ENCODE measurements at regions not wholly inside any gene's neighbourhood (a gene's known extent, or its start where the extent isn't known, plus 50 kb on each side); places are given as distances from the start of the nearest gene placed in this dataset.

DNA sequence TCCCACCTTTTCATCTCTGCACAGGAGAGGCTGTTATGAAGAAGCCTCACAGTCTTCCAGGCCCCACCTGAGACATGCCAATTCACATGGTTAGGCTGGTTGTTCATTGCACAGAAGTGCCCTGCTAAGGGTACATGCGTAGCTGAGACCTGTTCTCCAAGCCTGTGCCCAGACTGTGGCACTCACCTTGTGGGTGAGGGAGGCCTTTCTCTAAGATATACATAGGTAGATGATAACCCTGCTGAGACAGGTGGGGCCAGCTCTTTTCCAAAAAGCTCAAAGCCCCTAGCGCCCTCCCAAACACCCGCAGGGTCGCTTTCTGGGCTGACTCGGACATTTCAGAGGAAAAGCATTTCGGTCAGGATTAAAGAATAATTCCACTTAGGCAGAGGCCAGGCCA, 53.5 kb upstream of the ZNF507 start:
- TF ChIP-seq, protein P1, sequence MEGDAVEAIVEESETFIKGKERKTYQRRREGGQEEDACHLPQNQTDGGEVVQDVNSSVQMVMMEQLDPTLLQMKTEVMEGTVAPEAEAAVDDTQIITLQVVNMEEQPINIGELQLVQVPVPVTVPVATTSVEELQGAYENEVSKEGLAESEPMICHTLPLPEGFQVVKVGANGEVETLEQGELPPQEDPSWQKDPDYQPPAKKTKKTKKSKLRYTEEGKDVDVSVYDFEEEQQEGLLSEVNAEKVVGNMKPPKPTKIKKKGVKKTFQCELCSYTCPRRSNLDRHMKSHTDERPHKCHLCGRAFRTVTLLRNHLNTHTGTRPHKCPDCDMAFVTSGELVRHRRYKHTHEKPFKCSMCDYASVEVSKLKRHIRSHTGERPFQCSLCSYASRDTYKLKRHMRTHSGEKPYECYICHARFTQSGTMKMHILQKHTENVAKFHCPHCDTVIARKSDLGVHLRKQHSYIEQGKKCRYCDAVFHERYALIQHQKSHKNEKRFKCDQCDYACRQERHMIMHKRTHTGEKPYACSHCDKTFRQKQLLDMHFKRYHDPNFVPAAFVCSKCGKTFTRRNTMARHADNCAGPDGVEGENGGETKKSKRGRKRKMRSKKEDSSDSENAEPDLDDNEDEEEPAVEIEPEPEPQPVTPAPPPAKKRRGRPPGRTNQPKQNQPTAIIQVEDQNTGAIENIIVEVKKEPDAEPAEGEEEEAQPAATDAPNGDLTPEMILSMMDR (IDR thresholded peaks at IDR 0.05; ENCODE audit: low read depth, low read length, poor library complexity, severe bottlenecking), result no peak
- no peak for TF ChIP-seq EZH2phosphoT487 (IDR thresholded peaks at IDR 0.05; ENCODE audit: borderline replicate concordance, low read length)
